ENCODE measurements at regions not wholly inside any gene's neighbourhood (a gene's known extent, or its start where the extent isn't known, plus 50 kb on each side); places are given as distances from the start of the nearest gene placed in this dataset.
A peak's percentile ranks its signal among the peaks of the same experiment; 100 is the strongest.

DNA sequence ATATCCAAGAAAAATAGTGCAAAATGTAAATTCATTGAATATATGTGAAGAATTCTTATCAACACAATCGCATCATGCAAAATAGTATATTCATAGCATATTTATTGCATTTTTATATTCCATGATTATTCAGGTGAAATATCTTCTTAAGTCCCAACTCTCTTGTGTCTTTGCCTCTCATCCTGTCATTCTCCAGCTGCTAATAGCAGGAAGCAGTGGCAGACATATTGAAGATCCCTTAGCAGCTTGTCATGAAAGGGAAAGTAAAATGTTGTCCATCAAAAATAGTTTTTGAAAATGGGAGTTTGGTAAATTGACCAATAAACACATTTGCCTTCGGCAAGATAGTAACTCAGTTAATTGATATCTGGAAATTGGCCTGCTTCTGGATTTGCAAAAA is 265.3 kb upstream of the TGFBR2 start:
- DNase-seq: no peak

DNA sequence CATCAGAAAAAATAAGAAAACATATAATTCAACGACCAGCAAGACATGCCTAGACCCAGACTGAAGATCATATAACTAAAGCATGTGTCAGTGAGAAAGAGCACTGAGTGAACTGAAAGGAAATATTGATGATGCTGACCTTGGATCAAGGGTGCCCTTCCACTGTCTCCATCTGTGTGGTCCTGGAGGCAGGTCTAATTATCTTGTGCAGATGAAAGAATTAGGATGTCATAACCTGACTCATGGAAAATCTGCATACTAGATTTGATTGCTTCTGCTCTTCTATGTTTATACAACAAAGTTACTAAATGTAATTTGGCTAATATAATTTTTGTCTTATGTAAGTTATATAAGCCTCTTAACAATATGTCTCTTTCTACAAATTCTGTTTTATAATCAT is 264.6 kb upstream of the TGFBR2 start:
- no peak for DNase-seq

DNA sequence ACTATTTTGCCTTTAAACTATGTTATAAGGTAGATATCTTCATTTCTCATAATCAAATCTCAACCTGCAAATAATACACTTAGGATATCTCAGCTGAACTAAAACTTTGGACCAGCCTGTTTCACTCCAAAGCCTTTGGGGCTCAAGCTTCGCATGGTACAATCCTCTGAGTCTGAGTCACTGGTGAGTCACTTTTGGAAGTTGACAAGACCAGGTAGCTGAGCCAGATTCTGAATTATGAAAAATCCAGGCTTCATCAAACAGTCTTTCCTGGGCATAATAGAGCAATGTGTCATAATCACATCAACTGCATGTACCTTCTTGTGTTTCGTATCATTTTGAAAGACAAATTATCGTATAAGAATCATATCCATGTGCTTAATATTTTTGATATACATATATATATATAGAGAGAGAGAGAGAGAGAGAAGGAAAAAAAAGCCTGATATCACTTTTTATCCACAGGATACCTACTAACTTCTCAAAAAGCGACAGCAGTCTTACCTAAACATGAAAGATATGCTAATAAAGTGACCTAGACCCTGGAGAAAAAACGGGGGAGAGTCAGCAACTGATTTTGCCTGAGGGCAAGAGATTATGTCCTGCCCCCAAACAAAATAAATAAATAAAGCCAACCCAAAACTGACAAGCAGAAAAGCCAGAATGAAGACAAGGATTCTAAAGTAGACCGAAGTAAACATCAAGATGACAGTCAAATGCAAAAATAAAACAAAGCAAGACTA is 263.9 kb upstream of the TGFBR2 start:
- DNase-seq: no peak

DNA sequence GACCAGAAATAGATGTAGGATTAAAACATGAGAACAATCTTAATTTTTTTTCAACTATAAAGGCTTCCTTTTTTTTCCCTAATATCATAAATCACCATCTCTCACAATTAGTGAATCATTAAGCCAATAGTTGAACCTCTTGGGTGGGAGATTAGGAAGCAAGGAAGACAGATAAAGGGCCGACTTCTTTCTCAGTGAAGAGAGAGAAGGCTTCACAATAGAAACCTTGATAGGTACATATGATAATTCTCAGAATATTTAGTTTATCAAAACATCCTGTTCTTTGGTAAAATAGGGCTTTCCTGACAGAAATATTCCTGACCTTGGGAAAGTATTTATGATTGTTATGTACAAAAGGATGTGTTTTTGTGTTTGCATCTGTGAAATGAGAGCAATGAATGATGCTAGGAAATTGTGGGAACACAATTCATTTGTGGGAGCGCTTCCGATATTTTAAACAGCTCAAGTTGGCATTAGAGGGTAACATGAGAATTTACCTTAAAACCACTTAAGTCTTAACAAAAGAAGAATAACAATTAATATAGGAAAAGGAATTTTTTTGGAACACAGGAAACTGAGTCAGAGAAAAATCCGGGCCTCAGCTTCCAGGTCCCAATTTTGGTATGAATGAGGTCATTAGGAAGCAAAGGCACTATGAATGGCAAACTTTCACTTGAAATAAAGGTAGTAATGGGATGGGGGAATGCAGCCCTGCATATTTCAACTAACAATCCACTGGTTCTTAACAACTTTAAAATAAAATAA is 263.2 kb upstream of the TGFBR2 start:
- no peak for DNase-seq

DNA sequence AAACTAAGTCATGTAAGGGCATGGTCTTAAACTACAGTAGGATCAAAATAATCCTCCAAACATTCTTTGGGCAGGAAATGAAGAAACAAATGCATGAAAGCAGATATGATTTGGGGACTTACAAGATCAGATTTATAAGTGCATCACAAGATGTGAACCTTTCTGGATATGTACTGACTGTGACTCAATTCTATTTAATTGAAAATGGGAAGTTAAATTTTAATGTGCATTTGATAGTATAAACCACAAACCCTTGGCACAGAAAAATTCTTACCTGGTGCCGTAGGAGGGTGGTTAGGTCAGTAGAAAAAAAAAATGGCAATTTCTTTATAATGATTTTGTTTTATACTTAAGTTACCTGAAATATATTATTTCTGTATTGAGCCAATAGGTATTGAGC is 262.5 kb upstream of the TGFBR2 start:
- no peak for DNase-seq

DNA sequence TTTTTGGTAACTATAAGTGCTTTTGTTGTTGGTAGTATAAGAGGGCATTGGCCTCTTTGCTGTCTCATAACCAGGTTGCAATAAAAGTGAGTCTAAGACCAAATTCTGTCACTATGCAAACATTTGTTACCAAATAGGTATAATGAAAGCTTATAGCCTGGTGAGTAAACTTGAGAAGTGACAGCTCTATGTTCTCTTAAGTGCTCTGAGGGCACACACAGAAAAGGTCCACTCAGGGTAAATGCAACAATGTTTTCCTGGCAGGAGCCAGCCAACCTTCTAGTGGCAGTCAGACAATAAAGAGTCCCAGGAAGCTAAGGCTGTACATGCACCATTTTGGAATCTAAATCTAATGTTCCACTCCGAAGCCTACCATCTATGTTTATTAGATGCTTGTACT is 262.1 kb upstream of the TGFBR2 start:
- DNase-seq: no peak

DNA sequence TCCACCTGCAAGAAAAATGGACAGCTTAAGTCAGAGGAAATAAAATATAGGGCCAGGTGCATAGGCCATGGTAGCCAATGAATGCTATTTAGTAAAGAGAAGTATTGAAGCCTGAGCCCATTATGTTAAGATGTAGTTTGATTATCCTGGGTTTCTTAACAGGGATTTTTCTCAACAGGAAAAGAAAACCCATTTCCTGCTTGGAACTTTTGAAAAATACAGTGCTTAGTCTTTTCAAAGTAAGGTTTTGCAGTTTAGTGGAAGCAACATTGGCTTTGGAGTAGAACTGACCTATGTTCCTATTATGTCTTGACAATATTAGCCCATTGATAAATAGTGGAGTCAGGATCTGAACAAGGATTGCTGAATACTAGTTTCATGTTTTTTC is 259.5 kb upstream of the TGFBR2 start:
- DNase-seq: no peak

DNA sequence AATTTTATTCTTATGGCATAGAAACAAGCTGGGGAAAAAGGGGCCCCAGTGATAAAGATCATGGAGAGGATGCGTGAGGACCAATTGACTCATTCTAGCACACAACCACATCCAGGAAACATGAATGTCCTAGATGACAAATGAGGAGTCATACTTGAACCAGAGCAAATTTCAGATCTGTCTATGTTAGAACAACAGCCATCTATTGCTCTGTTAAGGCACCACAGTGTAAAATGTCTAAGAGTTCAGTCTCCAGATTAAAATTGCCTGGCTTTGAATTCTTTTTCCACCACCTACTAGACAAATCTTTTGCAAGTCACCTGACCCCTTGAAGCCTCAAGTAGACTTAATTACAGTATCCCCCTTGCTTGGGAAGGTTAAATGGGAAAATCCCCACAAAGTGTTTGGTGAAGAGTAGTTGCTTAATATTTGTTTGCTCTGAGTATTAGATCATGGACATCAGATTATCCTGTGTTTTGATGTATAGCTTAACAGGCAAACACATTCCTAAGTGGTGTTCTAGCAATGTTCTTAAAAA is 258.7 kb upstream of the TGFBR2 start:
- no peak for DNase-seq

DNA sequence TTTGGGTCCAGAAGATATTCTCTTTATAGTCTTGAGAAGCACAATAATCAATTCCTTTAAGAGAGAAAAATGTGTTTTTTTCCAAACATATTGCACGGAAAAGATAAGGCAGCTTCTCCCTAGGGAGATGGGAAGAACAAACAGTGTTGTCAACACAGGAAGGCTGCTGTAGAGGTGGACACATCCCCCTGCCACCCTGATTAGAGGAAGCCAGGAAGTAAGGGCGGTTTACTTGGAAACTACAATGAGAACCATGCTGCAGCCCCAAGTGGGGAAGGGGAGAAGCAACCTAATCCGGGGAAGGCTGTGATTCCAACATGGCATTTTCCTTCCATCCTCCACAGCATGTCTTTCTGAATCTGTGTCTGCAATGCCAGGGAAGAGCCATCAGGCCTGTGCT is 256.9 kb upstream of the TGFBR2 start:
- no peak for DNase-seq

DNA sequence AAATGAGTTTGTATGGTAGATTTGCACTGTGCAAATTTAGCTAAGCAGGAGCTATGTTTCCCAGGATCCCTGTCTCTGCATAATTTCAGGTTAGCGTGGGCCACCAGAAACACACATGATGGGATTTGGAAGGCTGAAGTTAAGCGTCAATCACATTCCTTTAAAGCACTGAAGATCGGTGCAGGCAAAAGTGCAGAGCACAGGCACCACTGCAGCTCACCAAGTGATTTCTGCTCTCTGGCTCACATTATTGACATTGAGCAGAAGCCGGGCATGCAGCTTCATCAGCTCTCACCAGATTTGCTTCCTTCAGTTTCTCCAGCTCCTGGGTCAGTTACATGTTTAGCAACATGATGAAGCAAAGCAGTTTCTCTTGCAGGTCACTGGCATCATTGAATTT is 256.4 kb upstream of the TGFBR2 start:
- DNase-seq: no peak

DNA sequence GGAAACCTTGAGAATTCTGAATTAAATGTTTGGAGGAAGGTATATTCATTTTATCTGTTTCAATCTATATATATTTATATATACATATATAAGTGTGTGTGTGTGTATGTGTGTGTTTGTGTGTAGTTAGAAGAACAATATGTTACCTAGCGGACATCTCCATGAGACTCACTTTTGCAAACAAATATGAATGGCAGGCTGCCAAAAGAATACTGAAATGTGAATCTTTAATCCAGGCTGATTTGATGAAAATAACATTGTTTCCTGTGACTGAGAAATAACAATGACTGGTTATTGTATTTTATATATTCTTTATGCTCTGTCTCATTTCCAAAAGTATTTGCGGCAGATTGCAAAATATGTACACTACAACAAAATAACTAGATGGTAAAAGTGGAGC is 255.5 kb upstream of the TGFBR2 start:
- no peak for DNase-seq

DNA sequence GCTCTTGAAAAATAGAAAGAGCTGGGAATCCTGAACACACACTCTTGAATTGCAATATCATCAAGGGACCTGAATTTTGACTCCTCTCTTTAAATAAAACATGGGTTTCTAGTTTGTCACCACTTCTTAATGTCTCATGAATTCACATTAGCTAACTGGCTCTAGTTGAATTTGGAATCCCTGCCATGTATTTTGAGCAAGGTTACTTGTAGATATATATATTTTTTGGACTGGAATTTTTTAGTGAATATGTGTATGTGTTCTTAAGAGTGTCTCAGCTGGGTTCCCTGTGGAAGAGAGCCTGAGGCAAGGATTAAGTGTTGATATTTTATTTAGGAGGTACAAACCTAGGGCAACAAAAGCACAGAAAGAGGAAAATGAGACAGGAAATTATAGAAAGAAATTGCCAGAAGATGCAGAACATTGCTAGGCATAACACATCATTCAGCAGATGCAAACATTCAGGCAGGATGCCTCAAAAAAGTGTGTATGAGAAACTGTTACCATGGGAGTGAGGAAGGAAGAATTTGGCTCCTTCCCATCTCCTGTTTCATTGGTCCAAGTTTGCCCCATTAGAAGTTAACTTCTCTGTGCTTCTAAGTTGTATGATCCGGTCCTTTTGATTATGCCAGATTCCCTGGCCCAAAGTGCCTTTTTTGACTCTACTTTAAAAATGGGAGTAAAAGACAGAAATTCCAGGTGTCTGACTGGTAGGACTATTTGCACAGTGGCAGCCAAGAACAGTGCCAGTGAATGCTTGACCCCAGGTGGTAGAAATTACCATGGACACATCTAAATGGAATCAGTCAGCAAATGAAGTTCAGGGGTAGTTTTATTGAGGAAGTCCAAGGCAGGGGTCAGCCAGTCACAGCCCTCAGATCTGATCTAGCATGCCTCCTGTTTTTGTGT is 253.7 kb upstream of the TGFBR2 start:
- DNase-seq: no peak

DNA sequence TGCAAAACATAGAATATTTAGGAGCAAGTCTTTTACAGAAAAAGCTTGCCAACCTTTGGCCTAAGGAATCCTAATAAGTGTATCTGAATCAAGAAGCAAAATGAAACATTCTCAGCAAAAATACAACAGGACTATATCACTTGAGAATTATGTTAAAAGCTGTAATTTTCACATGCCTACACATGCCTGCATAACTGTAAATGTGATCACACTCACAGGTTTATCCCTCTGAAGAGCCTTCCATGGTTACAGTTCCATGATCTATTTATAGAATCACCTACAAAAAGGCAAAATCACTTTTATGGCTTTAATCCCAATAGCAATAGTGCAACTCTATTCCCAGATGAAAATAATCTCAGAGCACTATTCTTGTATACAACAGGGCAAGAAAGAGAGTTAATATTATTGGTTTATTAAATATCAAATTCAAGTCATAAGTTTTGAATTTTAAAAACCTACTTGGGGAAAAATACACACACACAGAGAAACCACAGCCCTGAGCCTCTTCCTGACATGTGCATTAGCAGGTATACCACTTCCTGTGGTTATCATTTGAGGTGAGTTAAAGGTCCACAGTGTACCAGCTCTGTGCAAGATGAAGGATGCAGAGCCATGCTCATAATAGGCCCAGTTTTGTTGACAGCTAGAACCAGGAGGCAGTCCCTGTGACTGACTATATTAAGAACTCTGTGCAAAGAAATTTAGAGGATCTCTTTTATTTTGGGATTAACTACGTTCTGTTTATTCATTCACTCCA is 252.5 kb upstream of the TGFBR2 start:
- DNase-seq: no peak

DNA sequence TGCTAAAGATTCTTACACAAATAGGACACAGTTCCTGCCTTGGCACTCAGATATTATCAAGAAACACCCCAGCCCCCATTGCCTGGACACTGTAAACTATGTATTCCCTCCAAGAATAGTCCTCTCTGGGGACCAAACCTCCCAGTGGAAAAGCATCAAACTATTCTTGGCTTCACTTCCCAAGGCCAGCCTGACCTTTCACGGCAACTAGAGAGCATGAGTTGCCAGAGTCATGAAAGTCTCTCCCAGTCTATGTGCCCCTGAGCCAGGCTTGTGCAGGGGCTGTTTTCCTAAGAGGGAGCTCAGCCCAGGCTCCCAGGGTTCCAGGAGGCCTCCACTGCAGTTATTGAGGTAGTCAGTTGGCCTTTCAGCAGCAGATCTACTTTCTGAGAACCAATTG is 251.9 kb upstream of the TGFBR2 start:
- DNase-seq: no peak

DNA sequence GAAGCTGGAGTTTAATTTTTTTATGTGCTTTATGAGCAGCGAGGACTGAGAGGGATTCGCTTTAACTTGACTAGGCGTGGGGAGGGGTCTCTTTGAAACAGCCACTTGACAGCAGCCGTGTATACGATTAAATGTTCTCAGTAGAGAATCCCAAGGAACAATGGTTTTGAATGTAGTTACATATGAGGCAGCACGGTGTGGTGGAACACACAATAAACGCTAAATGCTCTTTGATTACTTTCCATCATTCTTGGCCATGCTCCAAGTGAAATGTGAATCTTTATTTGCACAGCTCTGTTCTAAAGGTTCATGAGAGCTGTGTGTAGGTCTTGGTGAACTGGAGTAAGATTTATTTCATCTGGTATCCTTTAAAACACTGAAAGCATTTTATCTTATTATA is 251.4 kb upstream of the TGFBR2 start:
- peak; percentile 3 for DNase-seq

DNA sequence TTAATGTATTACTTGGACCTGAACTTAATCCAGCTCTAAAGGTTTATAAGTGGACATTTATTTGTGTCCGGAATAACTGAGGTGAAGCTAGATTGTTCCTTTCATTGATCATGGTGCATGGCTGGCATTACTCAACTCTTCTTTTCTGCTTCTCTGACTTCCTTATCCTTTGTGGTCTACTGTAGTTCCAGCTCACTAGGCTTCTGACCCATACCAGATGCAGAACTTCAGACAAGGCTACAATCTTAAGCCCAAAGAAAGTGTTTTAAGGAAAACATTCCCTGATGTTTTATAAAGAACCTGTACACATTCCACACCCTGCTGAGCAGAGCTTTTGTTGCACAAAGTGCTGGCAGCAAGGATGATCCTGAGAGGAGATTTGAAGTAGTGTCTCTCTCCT is 250.8 kb upstream of the TGFBR2 start:
- DNase-seq: no peak

DNA sequence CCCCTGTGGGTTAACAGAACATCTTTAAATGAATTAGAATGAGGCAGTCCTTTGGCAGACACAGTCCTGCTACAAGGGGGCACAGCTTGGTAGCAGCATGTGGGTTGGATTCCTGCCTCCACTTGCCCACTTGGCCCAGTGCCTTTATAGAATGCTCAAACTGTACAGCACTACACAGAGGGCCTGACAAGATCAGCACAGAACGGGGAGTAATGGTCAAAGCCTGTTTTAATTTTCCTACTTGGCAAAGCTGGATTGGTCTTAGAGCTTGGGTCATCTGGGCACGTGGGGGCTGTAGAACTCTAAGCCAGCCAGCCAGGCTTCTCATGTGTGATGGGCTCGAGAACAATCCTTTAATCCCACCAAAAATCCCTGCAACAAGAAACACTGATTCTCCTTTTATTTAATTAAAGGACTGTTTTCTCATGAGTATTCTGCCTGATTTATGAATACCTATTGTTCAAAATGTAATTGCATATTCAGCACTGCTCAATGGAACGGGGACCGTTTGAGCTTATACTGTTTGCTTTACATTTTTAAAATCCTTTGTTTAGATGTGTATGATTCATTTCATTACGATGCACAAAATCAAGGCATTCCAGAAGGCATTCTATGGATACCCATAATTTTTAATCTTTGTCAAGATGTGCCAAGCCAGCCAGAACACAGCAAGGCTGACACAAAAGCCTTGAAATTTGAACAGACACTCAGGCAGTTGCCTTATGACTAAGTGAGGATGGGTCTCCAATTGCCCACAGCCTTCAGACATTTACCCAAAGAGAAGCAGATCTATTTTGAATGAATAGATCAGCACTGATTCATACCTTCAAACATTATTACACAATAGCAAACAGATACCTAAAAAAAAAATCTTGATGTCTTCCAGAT is 249.3 kb upstream of the TGFBR2 start:
- no peak for DNase-seq

DNA sequence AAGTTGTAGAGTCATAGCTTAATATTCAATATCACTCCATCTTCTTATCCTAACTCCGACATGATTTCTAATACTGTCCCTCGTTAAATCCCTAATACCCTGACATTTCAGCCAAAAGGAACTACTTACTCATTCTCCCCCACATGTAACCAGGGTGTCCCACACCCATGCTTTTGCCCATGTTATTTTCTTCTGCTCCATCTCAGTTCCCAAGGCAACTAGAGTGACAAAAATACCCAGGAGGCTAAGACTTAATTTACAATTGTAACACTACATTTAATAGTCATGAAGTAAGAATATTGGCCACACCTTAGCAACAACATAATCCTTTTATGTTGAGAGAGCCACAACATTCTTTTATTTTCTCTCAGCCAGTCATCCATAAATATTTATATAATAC is 248.5 kb upstream of the TGFBR2 start:
- no peak for DNase-seq

DNA sequence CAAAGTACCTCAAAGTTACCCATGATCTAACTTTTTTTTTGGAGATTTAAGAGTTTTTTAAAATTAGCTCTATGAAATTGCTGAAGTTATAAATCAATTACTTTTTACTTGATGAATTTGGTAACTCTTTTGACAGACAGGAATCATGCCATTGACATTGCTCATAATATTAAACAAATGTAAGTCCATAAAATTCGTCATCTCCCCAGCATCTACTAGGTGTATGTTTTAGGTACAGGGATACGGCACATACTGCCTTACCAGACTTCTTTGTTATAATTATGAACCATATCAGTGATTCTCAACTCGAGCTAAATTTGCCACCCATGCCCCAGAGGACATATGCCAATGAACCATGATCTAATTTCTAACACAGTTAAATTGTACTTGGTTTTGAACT is 247.5 kb upstream of the TGFBR2 start:
- no peak for DNase-seq

DNA sequence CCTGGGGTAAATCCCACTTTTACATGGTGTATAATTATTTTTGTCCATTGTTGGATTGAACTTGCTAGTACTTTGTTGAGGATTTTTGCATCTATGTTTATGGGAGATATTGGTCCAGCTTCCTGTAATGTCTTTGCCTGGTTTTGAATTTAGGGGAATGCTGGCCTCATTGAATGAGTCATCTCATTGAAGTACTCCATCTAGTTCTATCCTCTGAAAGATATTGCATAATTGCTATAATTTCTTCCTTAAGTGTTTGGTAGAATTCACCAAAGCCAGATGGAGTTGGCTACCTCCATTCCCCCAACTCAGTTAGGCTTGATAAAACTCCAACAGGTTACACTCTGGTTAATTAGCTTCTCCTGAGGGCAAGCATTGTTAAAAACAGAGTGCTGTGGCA is 237.4 kb upstream of the TGFBR2 start:
- DNase-seq: no peak

DNA sequence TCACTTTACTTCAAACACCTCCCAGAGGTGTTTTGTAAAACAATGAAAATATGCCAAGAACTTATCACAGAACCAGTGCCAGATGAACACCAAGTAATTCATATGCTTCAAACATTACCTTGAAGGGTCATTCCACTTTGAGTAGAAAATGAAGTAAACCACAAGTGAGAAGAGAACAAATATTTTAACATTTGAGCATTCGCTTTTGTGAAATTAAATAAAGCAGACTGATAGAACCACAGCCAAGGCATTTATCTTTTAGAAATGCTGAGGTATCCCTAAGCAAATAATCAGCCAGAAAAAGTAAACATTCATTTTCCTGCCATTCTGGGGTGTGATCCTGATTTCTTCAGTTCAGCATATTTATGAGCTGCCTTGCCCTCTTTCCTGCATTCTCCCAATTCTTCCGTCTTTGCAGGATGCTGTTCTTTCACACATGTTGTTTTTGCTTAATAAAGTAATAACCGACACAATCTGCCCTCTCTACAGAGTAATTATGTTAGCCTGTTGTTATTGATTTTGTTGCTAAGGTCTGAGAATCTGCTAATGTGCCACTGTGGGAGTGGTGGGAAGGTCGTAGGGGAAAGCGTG is 235.6 kb upstream of the TGFBR2 start:
- no peak for DNase-seq

All from NCI-H2107 (cell line).